GM18951 (cell line): ENCODE measurements at regions not wholly inside any gene's neighbourhood (a gene's known extent, or its start where the extent isn't known, plus 50 kb on each side); places are given as distances from the start of the nearest gene placed in this dataset.

Experiments used
- POLR2A ChIP-seq: IDR thresholded peaks from 4 replicates; pipeline ENCODE4 v1.6.1; 2011; ENCODE audit warnings: mild to moderate bottlenecking; ENCODE audit not compliant: insufficient read length, insufficient read depth; ENCODE audit errors: extremely low read depth
- in situ Hi-C: fragments of 300-500 bp; cut with MboI; formaldehyde crosslinking; loops from one replicate; pipeline ENCODE4 v1.12.0; 2022; ENCODE audit warnings: low sequenced_read_pairs, mixed read lengths, inconsistent platforms; ENCODE audit not compliant: unreplicated experiment

DNA sequence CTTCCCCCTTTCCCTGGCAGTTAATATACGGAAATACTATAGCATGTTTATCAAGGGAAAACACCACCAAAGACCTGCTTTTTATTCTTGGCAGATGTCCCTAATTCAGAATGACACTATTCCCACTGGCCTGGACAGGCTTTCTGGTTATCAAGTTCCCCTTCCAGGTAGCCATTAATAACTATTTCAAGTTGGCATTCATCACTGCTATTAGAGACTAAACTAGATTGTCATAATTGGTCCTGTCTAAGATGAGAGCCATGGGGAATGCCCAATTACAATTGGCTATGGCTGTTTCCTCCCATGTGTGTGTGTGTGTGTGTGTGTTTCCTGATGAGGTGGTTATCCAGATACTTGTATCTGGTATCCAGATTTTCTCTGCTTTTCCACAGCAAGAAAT, 608.1 kb downstream of the SQOR start:
- in situ Hi-C loops, result no loop called here
- TF ChIP-seq POLR2A, result no peak

DNA sequence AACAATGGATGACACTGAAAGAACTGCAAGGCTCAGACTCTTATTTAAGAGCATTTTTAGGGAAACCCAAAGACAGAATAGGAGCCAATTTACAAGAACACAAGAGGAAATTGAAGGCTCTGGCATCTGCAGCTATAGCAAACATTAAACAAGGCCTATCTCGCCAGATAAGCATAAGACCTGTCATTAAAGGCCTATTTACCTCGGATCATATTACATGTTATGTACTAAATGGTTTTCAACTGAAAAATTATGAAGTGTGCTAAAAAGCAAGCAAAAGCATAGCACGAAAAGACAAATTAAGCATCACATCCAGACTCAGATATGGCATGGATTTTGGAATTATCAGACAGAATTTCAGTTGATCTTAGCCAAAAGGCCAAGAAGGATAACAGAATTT, 617.1 kb downstream of the SQOR start:
- in situ Hi-C loops, result no loop called here
- TF ChIP-seq POLR2A, result no peak

DNA sequence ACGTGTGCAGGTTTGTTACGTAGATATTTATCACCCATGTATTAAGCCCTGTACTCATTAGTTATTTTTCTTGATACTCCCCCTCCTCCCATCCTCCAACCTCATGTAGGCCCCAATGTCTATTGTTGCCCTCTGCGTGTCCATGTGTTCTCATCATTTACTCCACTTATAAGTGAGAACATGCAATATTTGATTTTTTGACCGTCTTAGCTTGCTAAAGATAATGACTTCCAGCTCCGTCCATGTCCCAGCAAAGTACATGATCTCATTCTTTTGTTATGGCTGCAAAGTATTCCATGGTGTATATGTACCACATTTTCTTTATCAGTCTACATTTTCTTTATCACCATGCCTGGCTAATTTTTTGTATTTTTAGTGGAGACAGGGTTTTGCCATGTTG, 623.2 kb downstream of the SQOR start:
- in situ Hi-C loops, result no loop called here
- no peak for TF ChIP-seq POLR2A

DNA sequence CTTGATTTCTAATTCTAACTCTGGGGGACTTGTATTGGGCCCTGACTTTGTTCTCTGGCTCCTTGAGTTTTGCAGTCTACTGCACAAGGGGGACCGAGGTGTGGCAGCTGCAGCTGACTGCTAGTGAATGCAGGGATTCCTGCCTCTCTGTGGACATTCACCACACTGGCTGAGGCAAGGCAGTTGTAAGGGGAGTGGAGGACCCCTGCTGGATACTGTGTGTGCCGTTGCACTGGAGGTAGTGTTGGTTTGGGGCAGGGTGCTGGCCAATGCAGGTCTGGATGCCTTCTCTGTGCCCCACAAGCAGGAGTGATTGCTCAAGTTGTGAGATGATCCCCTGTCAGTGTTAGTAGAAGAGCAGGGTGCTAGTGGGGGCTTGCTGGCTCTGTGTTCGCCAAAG, 626.1 kb downstream of the SQOR start:
- in situ Hi-C loops, result no loop called here
- TF ChIP-seq POLR2A, result no peak

DNA sequence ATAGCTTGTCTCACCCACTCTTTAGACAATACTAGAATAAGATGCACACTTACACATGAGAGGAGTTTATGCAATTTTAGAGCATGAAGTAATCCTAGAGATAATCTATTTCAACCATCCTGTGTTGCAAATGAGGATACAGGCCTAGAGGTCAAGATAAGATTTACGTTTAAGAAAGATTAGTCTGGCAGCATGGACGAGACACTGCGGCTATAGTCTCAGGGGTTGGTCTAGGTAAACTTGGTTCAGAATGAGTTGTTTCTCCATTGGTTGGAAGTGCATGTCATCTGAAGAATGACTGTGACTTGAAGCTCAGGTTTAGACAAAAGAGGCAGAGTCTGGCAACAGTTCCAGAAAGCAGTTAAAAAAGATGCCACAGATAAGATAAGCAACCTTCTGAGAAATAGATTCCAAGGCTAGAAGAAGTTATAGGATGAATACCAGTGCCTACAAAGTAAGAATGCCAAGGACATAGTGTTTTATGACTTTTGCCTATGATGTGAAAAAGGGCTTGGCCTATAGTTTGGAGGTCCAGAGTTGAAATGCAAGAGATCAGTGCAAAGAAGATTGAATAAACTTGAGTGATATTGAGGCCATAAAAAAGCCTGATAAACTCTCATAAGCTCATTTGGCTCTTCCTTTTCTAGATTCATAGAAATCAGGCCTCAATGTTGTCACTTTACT, 631.0 kb downstream of the SQOR start:
- in situ Hi-C loops, result no loop called here
- no peak for TF ChIP-seq POLR2A

DNA sequence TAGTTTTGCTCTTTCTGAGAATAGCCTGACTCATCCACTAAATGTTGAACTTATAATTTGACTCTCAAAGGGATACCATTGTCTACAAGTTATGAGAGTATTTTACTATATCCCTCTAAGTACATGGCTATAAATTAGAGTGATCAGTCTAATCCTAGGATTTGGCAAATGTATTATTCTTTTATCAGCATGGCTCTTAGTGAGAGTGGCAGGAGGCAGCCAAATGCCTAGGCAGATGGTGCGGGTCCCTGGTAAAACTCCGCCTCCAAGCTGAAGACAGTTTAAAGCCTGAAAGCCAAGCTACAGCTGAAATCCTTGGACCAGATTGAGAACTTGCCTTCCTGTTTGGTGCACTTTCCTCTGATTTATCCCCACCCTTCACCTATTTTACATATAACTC, 631.8 kb downstream of the SQOR start:
- in situ Hi-C loops, result no loop called here
- TF ChIP-seq POLR2A, result no peak

DNA sequence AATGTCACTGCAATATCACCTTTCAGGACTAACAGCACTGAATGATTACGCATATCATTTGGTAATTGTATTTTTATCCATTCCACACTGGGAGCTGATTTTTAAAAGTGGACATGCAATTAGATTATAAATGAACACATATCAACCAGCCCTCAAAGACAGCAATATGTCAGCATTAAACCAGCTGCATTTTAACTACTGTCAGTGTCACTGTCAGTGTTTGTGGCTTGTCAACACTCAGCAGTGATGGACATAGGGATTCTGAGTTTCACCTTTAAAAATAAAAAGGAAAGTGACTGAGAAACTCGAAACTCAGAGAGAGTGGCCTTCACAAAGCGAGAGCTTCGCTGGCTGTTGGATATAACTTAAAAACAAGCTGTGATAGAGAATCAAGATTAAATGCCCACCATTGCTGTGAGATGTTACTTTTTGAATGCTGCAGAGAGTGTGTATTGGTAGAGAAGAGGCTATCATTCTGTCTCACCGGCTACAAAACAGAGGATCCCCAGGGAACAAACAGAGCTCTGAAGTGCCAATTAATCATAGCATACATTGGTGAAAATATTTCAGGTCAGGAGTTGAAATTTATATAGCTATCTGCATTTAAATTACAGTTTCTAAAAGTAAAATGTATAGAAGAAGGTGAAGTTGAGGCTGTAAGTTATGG, 635.8 kb downstream of the SQOR start:
- TF ChIP-seq POLR2A, result no peak
- in situ Hi-C loops, result no loop called here

DNA sequence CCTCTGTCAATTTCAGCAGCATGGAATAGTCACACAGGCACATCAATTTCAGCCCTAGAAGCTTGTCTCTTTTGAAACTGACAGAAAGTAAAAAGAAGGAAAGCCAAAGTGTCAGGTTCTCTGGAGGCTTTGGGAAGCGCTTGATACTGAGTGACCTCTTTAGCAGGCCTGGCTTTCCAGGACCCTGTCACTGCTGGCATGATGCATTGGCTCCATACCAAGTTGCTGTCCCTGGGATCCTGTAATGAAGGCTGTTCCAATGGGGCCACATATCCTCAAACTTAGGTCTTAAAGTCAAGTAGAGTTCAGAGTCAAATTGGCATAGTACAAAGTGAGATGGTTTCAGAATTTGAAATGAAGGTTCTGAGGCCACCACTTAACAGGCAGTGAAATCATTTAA, 640.9 kb downstream of the SQOR start:
- TF ChIP-seq POLR2A, result no peak
- in situ Hi-C loops, result no loop called here

DNA sequence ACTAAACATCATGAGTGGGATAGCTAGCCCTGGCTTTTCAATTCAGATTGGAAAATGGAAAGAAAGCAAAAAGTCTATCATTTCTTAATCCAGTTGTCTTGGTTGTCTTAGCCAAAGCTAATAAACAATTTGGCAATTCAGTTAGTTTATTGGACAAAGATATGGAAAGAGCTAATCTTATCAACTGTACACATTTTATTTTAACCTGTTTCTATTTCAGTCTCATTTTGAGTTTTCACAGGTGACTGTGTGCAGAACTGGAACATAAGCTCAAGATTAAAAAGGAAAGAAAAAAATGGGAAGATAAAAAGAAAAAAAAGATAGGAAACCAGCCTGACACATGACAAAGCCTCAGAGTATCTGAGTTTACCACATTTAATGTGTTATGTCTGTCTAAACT, 642.6 kb downstream of the SQOR start:
- in situ Hi-C loops, result no loop called here
- no peak for TF ChIP-seq POLR2A

DNA sequence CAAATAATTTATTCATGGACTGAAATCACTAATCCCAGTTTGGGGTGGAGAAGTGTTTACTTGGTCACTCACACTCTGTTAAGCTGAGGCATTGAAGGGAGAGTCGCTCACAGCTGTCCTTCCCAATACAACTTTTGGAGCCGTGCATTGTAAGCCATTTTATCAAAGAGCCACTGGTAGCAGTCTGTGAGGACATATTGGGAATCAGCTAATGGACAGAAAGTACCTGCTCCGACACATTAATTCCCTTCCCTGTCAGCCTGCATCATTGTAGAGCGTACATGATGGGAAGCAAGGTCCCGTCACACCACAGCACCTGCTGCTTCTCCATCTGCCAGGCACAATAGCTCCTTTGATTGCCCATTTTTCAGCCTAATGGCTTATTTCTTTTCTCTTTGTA, 643.2 kb downstream of the SQOR start:
- no peak for TF ChIP-seq POLR2A
- in situ Hi-C loops, result no loop called here

DNA sequence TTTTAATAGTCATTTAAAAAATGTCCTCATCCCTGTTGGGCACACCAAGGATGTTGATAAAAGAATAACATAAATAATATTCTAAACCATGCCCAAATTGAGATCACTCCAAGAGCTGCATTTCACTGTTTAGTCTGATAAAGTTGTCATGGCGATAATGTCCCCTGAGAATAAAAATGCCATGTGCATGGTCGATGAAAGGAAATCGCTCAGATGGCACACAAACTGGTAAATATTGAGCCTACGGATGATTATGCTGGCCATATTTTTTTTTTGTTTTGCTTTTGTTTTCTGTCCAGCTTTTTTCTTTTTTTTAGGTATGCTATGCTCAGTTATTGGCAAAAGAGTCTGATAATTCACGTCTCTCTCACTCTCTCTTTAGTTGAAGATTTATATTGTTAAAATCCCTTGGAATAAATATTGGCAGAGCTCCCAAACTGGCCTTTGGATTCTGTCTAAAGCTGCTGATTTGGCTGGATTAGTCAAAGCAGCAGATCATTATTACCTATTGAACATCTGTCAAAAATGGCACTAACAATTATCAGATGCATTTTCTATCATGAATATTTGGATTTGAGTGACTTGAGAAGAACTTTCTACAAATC, 643.8 kb downstream of the SQOR start:
- in situ Hi-C loops, result no loop called here
- TF ChIP-seq POLR2A, result no peak

DNA sequence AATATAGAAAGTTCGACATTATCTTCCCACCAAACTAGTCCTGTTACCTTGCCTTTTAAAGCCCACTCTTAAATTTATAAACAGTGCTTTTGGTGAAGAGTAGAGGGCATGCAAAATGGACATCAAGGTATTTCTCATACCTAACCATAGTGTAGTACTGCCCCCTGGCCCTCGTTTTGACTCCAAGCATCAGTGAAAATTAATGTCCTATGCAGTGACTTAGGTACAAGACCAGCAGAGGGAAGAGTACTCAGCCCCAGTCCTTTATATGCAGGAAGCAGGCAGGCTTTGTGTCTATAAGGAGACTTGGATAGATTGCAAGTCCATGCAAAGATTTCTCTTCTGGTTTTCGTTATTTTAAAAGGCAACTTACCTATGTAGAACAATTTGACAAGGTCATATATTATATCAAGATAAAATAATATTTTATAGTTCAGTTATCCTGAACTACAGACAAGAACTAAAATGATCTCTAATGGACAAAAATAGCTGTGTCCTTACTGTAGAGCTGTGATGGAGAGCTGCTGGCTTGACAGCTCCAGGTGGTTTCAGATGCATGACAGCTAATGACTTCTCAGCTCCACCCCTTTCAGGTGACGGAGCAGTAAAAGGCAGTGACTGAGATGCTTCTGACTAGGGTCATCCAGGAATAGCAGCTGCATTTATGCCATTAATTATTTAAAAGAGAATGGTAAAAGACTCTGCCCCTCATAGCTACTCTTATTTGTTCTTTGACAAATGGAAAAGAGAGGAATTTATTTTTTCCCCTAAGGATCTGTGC, 646.1 kb downstream of the SQOR start:
- in situ Hi-C loops, result no loop called here
- TF ChIP-seq POLR2A, result no peak

DNA sequence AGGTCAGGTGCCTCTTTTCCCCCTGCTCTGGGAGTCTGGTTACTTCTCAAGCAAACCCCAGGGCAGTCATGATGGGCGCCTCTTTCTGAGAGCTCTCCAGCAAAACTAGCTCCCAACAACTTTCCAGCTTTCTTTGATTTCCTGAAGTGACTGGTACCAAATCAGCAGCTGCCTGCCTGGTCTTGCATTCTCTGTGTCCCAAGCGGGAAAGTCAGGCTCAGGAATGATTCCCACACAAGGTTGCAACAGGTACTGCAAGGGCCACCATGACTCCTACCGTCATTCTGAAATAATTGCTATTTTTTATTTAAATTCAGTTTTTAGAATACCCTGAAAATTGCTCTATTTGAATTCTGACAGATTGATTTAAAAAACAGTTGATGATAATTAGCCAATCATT, 658.7 kb downstream of the SQOR start:
- in situ Hi-C loops, result no loop called here
- no peak for TF ChIP-seq POLR2A
